Chondrocyte (in vitro differentiated cells): ENCODE measurements at regions not wholly inside any gene's neighbourhood (a gene's known extent, or its start where the extent isn't known, plus 50 kb on each side); places are given as distances from the start of the nearest gene placed in this dataset.
A peak's percentile ranks its signal among the peaks of the same experiment; 100 is the strongest.

ENCODE experiments used
- DNase-seq: peaks from one replicate; pipeline ENCODE4 v3.0.0; 2021; ENCODE audit warnings: mixed read lengths, low spot score
- H3K27ac Mint-ChIP-seq: one replicate; pipeline ENCODE4 v1.8.0; 2021; ENCODE audit warnings: mild to moderate bottlenecking, moderate library complexity, mixed read lengths; ENCODE audit not compliant: unreplicated experiment
- H3K27me3 Mint-ChIP-seq: 2 replicates; pipeline ENCODE4 v1.8.0; 2021; ENCODE audit warnings: low read depth, mixed read lengths
- H3K36me3 Mint-ChIP-seq: 2 replicates; pipeline ENCODE4 v1.8.0; 2021; ENCODE audit warnings: low read depth, mixed read lengths
- H3K4me1 Mint-ChIP-seq: 2 replicates; pipeline ENCODE4 v1.8.0; 2021; ENCODE audit warnings: low read depth, mild to moderate bottlenecking, mixed read lengths
- H3K4me3 Mint-ChIP-seq: one replicate; pipeline ENCODE4 v1.8.0; 2021; ENCODE audit warnings: mild to moderate bottlenecking, moderate library complexity, mixed read lengths; ENCODE audit not compliant: unreplicated experiment
- H3K9me3 Mint-ChIP-seq: 2 replicates; pipeline ENCODE4 v1.8.0; 2021; ENCODE audit warnings: low read depth, mixed read lengths
- TF ChIP-seq, protein P1 (sequence below): fragments of 200-600 bp; sonication (generic); IDR thresholded peaks from 2 replicates; pipeline ENCODE4 v1.5.0; 2021; ENCODE audit warnings: antibody characterized with exemption, mild to moderate bottlenecking, moderate library complexity

DNA sequence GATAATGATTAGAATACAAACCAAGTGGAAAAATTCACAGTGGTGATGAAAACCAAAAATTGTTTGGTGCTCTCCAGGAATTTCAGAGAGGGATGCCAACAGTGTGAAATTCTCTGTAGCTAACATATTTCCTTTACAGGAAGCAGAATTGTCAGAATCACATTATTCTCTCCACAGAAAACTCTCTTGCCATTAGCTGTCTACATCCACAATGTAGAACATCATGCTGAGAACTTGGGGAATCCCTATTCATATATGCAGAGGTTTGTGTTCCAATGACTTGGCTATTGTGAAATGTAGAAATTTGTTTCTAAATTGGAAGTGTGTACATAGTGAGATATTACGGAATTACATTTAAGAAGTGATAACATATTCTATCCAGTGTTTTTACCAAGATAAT lies 142.0 kb downstream of the PCDH7 start:
- H3K9me3 Mint-ChIP-seq: no peaks in the 10 kb centered on the region
- H3K4me1 Mint-ChIP-seq: peaks cover 62% of the 10 kb centered on the region
- H3K36me3 Mint-ChIP-seq: no peaks in the 10 kb centered on the region
- H3K27ac Mint-ChIP-seq: no peak overlapping the region
- no peak overlapping the region for H3K4me3 Mint-ChIP-seq
- H3K27me3 Mint-ChIP-seq: no peaks in the 10 kb centered on the region
- TF ChIP-seq, protein P1, sequence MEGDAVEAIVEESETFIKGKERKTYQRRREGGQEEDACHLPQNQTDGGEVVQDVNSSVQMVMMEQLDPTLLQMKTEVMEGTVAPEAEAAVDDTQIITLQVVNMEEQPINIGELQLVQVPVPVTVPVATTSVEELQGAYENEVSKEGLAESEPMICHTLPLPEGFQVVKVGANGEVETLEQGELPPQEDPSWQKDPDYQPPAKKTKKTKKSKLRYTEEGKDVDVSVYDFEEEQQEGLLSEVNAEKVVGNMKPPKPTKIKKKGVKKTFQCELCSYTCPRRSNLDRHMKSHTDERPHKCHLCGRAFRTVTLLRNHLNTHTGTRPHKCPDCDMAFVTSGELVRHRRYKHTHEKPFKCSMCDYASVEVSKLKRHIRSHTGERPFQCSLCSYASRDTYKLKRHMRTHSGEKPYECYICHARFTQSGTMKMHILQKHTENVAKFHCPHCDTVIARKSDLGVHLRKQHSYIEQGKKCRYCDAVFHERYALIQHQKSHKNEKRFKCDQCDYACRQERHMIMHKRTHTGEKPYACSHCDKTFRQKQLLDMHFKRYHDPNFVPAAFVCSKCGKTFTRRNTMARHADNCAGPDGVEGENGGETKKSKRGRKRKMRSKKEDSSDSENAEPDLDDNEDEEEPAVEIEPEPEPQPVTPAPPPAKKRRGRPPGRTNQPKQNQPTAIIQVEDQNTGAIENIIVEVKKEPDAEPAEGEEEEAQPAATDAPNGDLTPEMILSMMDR: no peak
- DNase-seq: no peak

- Mint-ChIP-seq H3K36me3 (no peaks in the 10 kb centered on the region), H3K27ac (no peak overlapping the region), H3K27me3 (no peaks in the 10 kb centered on the region), H3K9me3 (no peaks in the 10 kb centered on the region), H3K4me3 (no peak overlapping the region), H3K4me1 (peaks cover 59% of the 10 kb centered on the region)
- TF ChIP-seq, protein P1: no peak
- no peak for DNase-seq
Observed at GRCh38 chr4:30863021-30863420, 142.9 kb downstream of the PCDH7 start.

DNA sequence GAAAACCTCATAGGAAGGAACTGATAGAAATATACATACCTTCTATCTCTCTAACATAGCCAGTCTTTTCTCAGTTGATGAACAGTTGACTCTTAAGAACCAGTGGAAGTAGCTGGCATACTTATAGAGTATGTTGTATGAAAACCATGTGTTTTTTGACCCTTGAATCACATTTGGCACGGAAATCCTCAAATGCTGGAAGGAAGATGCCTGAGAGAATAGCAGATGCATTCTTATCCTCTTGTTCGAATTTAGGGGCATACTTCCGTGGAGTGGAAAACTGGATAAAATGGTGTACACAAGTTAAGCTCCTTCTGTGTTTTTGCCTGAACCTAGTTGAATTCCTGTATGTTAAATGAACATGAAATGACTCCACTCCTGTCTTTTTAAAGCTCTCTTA lies 145.5 kb downstream of the PCDH7 start:
- Mint-ChIP-seq H3K4me3 (no peak overlapping the region), H3K36me3 (peaks cover 1% of the 10 kb centered on the region), H3K27ac (no peak overlapping the region), H3K27me3 (no peaks in the 10 kb centered on the region), H3K9me3 (peaks cover 4% of the 10 kb centered on the region), H3K4me1 (peaks cover 63% of the 10 kb centered on the region)
- TF ChIP-seq, protein P1: no peak
- no peak for DNase-seq

DNA sequence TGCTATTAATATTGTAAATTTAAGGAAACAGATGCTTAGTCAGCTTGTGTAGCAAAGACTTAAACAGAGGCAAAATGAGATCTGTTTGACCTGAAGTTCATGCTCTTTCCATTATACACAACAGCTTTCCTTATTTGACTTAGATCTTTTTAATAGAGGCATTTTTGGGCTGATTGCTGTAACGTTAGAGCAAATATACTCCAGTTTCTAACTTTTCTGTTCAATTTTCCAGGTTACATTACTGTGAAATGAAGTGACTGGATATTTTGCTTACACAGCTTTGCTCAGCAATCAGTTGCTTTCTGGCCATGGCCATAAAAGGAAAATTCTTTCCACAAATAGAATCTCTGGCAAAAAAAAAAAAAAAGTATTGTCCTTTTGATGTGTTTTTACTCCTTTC lies 146.2 kb downstream of the PCDH7 start:
- H3K4me3 Mint-ChIP-seq: no peak overlapping the region
- peak overlapping the region; percentile 33 for H3K27ac Mint-ChIP-seq
- H3K9me3 Mint-ChIP-seq: peaks cover 4% of the 10 kb centered on the region
- DNase-seq: no peak
- TF ChIP-seq, protein P1: no peak
- H3K27me3 Mint-ChIP-seq: no peaks in the 10 kb centered on the region
- peaks cover 3% of the 10 kb centered on the region for H3K36me3 Mint-ChIP-seq
- peaks cover 66% of the 10 kb centered on the region for H3K4me1 Mint-ChIP-seq

- Mint-ChIP-seq H3K36me3 (peaks cover 3% of the 10 kb centered on the region), H3K27ac (peak overlapping the region; percentile 33), H3K27me3 (no peaks in the 10 kb centered on the region), H3K4me3 (peak overlapping the region; percentile 11), H3K9me3 (peaks cover 4% of the 10 kb centered on the region), H3K4me1 (peaks cover 66% of the 10 kb centered on the region)
- DNase-seq: no peak
- TF ChIP-seq, protein P1: no peak
Observed at GRCh38 chr4:30866907-30867306, 146.7 kb downstream of the PCDH7 start.
